SK-N-SH (cell line): ENCODE measurements at regions not wholly inside any gene's neighbourhood (a gene's known extent, or its start where the extent isn't known, plus 50 kb on each side); places are given as distances from the start of the nearest gene placed in this dataset.
"Not testable (repeated sequence)": the region's sequence is repeated elsewhere in the genome, so short reads cannot be mapped to it uniquely, and the experiment has no call there.

Source experiments
- CTCF ChIA-PET: fragments of 300-600, 350-600 bp; formaldehyde crosslinking; extraction: SDS; loops from one replicate; lab custom pipeline; 2021; lab: Yijun Ruan, JAX
- POLR2A ChIA-PET: fragments of 350-600 bp; sonication (Branson Sonifier 250); formaldehyde crosslinking; extraction: SDS; loops from one replicate; lab custom pipeline; 2020; ENCODE audit warnings: antibody characterized with exemption, inconsistent platforms; lab: Yijun Ruan, JAX
- DNase-seq: peaks from one replicate; pipeline ENCODE4 v3.0.0; 2012
- H2AFZ ChIP-seq: fragments of 200-600 bp; sonication (generic); 2 replicates; pipeline ENCODE4 v1.8.1; 2016; ENCODE audit warnings: antibody characterized with exemption, mild to moderate bottlenecking, low read depth
- H3F3A ChIP-seq: fragments of 200-600 bp; sonication (generic); replicated peaks from 2 replicates; pipeline ENCODE3; 2016; ENCODE audit warnings: antibody characterized with exemption, mild to moderate bottlenecking; ENCODE audit not compliant: insufficient read depth
- H3K27ac ChIP-seq, 2 experiments: fragments of 200-500 bp in 1 of 2; fragments of 200-600 bp in 1 of 2; sonication (Bioruptor generic) in 1 of 2; sonication (generic), shearing (Covaris generic) in 1 of 2; 2 replicates each; pipeline versions ENCODE4 v1.5.1 to v1.6.1; 2014 to 2016; ENCODE audit warnings: low read depth in 2 of 2, inconsistent platforms in 1 of 2, low read length in 1 of 2, mild to moderate bottlenecking in 1 of 2, mixed read lengths in 1 of 2
- H3K27me3 ChIP-seq: fragments of 200-600 bp; sonication (generic), shearing (Covaris generic); 2 replicates; pipeline ENCODE4 v1.6.1; 2016; ENCODE audit warnings: mixed run types; ENCODE audit not compliant: insufficient read depth
- H3K36me3 ChIP-seq, 2 experiments: fragments of 200-500 bp in 1 of 2; fragments of 200-600 bp in 1 of 2; sonication (Bioruptor generic) in 1 of 2; sonication (generic) in 1 of 2; replicated peaks in 1 of 2; 2 replicates each; pipeline versions ENCODE3 to v1.5.1; 2014 to 2016; ENCODE audit warnings: low read length in 1 of 2, mild to moderate bottlenecking in 1 of 2; ENCODE audit not compliant: insufficient read depth in 2 of 2, control insufficient read depth in 1 of 2
- H3K4me1 ChIP-seq, 2 experiments: fragments of 200-500 bp in 1 of 2; fragments of 200-600 bp in 1 of 2; sonication (Bioruptor generic) in 1 of 2; sonication (generic), shearing (Covaris generic) in 1 of 2; 2 replicates each; pipeline versions ENCODE4 v1.5.1 to v1.6.1; 2014 to 2016; ENCODE audit warnings: low read depth in 1 of 2, low read length in 1 of 2, mixed run types in 1 of 2; ENCODE audit not compliant: insufficient read depth in 2 of 2, control insufficient read depth in 1 of 2
- H3K4me2 ChIP-seq: fragments of 200-600 bp; sonication (generic), shearing (Covaris generic); 2 replicates; pipeline ENCODE4 v1.6.1; 2017; ENCODE audit warnings: mixed run types
- H3K4me3 ChIP-seq, 2 experiments: fragments of 200-500 bp in 1 of 2; fragments of 200-600 bp in 1 of 2; sonication (Bioruptor generic) in 1 of 2; sonication (generic), shearing (Covaris generic) in 1 of 2; 2 replicates each; pipeline versions ENCODE4 v1.5.1 to v1.8.1; 2014 to 2016; ENCODE audit warnings: low read depth in 2 of 2, inconsistent platforms in 1 of 2, low read length in 1 of 2, mild to moderate bottlenecking in 1 of 2, mixed read lengths in 1 of 2, moderate library complexity in 1 of 2
- H3K79me2 ChIP-seq: fragments of 200-600 bp; sonication (generic); 2 replicates; pipeline ENCODE4 v1.8.1; 2017; ENCODE audit warnings: mild to moderate bottlenecking; ENCODE audit not compliant: insufficient read depth
- H3K9ac ChIP-seq: fragments of 200-600 bp; sonication (generic); 2 replicates; pipeline ENCODE4 v1.6.1; 2017; ENCODE audit warnings: mixed run types
- H3K9me2 ChIP-seq: fragments of 200-600 bp; sonication (generic); 2 replicates; pipeline ENCODE4 v1.6.1; 2017; ENCODE audit warnings: mixed run types
- H3K9me3 ChIP-seq: fragments of 200-600 bp; sonication (generic); 2 replicates; pipeline ENCODE4 v1.6.1; 2017; ENCODE audit warnings: mixed run types, mild to moderate bottlenecking, moderate library complexity
- H4K20me1 ChIP-seq: fragments of 200-600 bp; sonication (generic); 2 replicates; pipeline ENCODE4 v1.6.1; 2017; ENCODE audit warnings: mild to moderate bottlenecking, mixed run types; ENCODE audit not compliant: insufficient read depth
- ELF1 ChIP-seq: IDR thresholded peaks from 2 replicates; pipeline ENCODE4 v1.4.0; 2012
- EZH2phosphoT487 ChIP-seq: fragments of 200-600 bp; sonication (generic); IDR thresholded peaks from 2 replicates; pipeline ENCODE4 v1.6.1; 2017; ENCODE audit warnings: low read depth, mixed run types, mild to moderate bottlenecking, antibody characterized with exemption, moderate library complexity, borderline replicate concordance
- FOSL2 ChIP-seq: IDR thresholded peaks from 2 replicates; pipeline ENCODE4 v1.4.0; 2012; ENCODE audit warnings: low read depth, mild to moderate bottlenecking, moderate library complexity, borderline replicate concordance
- FOXJ3 ChIP-seq: sonication (generic); formaldehyde crosslinking; IDR thresholded peaks from 2 replicates; pipeline ENCODE4 v1.5.1; 2020; ENCODE audit warnings: mild to moderate bottlenecking, missing genetic modification reagents
- IRF3 ChIP-seq: fragments of 150-350 bp; IDR thresholded peaks from 2 replicates; pipeline ENCODE4 v1.6.1; 2016; ENCODE audit warnings: mild to moderate bottlenecking, low read depth, low read length
- NRF1 ChIP-seq: IDR thresholded peaks from 2 replicates; pipeline ENCODE4 v1.6.1; 2012; ENCODE audit warnings: low read depth, mild to moderate bottlenecking, low read length
- RAD21 ChIP-seq: IDR thresholded peaks from 2 replicates; pipeline ENCODE4 v1.6.1; 2012; ENCODE audit warnings: mild to moderate bottlenecking, low read length
- TEAD4 ChIP-seq: IDR thresholded peaks from 2 replicates; pipeline ENCODE4 v1.4.0; 2012; ENCODE audit warnings: mild to moderate bottlenecking, borderline replicate concordance; ENCODE audit not compliant: insufficient read depth
- YY1 ChIP-seq: IDR thresholded peaks from 2 replicates; pipeline ENCODE4 v1.4.0; 2012; ENCODE audit warnings: low read depth, mild to moderate bottlenecking
- WGBS: methylation state at CpG from one replicate; pipeline ENCODE4 v1.1.6; 2017; ENCODE audit warnings: low lambda C conversion rate; 5-methylcytosine and 5-hydroxymethylcytosine counted together
- TF ChIP-seq, protein P1 (sequence below): IDR thresholded peaks from 2 replicates; pipeline ENCODE4 v1.4.0; 2012; ENCODE audit warnings: low read depth, borderline replicate concordance

GRCh38 chr3:194189243-194189791, 53.4 kb downstream of the HES1 start:
- Histone ChIP-seq H3K9ac (no peak overlapping the region), H2AFZ (no peak overlapping the region), H4K20me1 (no peaks in the 10 kb centered on the region), H3K4me3 (no peak overlapping the region), H3K79me2 (no peaks in the 10 kb centered on the region), H3K9me3 (no peaks in the 10 kb centered on the region), H3K36me3 (no peaks in the 10 kb centered on the region), H3K27me3 (no peaks in the 10 kb centered on the region), H3K27ac (no peak overlapping the region), H3K4me1 (peaks cover 0 to 12% of the 10 kb centered on the region in 2 experiments; a peak in 1 of 4 replicates), H3K9me2 (no peaks in the 10 kb centered on the region), H3F3A (no peaks in the 10 kb centered on the region), H3K4me2 (no peak overlapping the region)
- ChIA-PET CTCF (no interaction called here), POLR2A (no interaction called here)
- 61% methylated on average over 9 of the region's 9 CpGs for WGBS
- no peak for DNase-seq
- TF ChIP-seq TEAD4 (no peak), NRF1 (no peak), ELF1 (no peak), RAD21 (no peak), FOSL2 (no peak), EZH2phosphoT487 (no peak), FOXJ3 (CRISPR knock-in tag) (no peak), IRF3 (no peak), YY1 (no peak)
- TF ChIP-seq, protein P1, sequence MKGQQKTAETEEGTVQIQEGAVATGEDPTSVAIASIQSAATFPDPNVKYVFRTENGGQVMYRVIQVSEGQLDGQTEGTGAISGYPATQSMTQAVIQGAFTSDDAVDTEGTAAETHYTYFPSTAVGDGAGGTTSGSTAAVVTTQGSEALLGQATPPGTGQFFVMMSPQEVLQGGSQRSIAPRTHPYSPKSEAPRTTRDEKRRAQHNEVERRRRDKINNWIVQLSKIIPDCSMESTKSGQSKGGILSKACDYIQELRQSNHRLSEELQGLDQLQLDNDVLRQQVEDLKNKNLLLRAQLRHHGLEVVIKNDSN: no peak

GRCh38 chr3:194191850-194192249, 55.9 kb downstream of the HES1 start:
- H3K9me3 ChIP-seq, DNase-seq, H2AFZ ChIP-seq, H3K79me2 ChIP-seq, H3K27me3 ChIP-seq, POLR2A ChIA-PET, H3F3A ChIP-seq, H3K27ac ChIP-seq, CTCF ChIA-PET, H3K4me3 ChIP-seq, H3K36me3 ChIP-seq, H3K9ac ChIP-seq, H3K4me2 ChIP-seq, H4K20me1 ChIP-seq, H3K9me2 ChIP-seq: not testable (repeated sequence)
- 64% methylated on average over 2 of the region's 2 CpGs for WGBS
- peaks cover 0 to 12% of the 10 kb centered on the region in 2 experiments; a peak in 1 of 4 replicates for H3K4me1 ChIP-seq
